Activated T-cell treated with anti-CD3 and anti-CD28 coated beads, Interleukin-2, amount 50 U/mL, for 4 hours (primary cell): ENCODE measurements at regions not wholly inside any gene's neighbourhood (a gene's known extent, or its start where the extent isn't known, plus 50 kb on each side); places are given as distances from the start of the nearest gene placed in this dataset.

Experiments used
- ATAC-seq, 2 donors: fragments of 200-7000 bp; cut with Tn5 transposase; one replicate each; pipeline ENCODE4 v1.10.0; 2021
- DNase-seq: peaks from one replicate; pipeline ENCODE4 v3.0.0-alpha.2; 2020
- H3K27me3 Mint-ChIP-seq: one replicate; pipeline ENCODE4 v1.8.0; 2021; ENCODE audit warnings: low read depth, mixed read lengths
- H3K36me3 Mint-ChIP-seq: one replicate; pipeline ENCODE4 v1.8.0; 2022; ENCODE audit warnings: mixed read lengths; ENCODE audit not compliant: insufficient read depth
- H3K4me1 Mint-ChIP-seq: one replicate; pipeline ENCODE4 v1.8.0; 2021; ENCODE audit warnings: low read depth, mixed read lengths
- H3K4me3 Mint-ChIP-seq: one replicate; pipeline ENCODE4 v1.8.0; 2021; ENCODE audit warnings: mild to moderate bottlenecking, moderate library complexity, mixed read lengths
- H3K9me3 Mint-ChIP-seq: one replicate; pipeline ENCODE4 v1.8.0; 2021; ENCODE audit warnings: mixed read lengths

GRCh38 chr20:24772667-24773066 lies 176.4 kb upstream of the CST7 start:
- H3K4me3 Mint-ChIP-seq = no peak overlapping the region
- H3K9me3 Mint-ChIP-seq = peaks cover 13% of the 10 kb centered on the region
- H3K27me3 Mint-ChIP-seq = peaks cover 27% of the 10 kb centered on the region
- DNase-seq (no peak), ATAC-seq (no peak)
- peaks cover 2% of the 10 kb centered on the region for H3K4me1 Mint-ChIP-seq
- no peaks in the 10 kb centered on the region for H3K36me3 Mint-ChIP-seq

GRCh38 chr20:24773168-24773567 lies 175.9 kb upstream of the CST7 start:
- DNase-seq = no peak
- Mint-ChIP-seq H3K9me3 (peaks cover 13% of the 10 kb centered on the region), H3K4me1 (peaks cover 2% of the 10 kb centered on the region), H3K36me3 (no peaks in the 10 kb centered on the region), H3K4me3 (no peak overlapping the region), H3K27me3 (peaks cover 29% of the 10 kb centered on the region)
- no peak for ATAC-seq

GRCh38 chr20:24773751-24774201 lies 175.3 kb upstream of the CST7 start:
- H3K27me3 Mint-ChIP-seq = peaks cover 30% of the 10 kb centered on the region
- no peak for DNase-seq
- H3K4me1 Mint-ChIP-seq = peaks cover 2% of the 10 kb centered on the region

GRCh38 chr20:24775966-24776365 lies 173.1 kb upstream of the CST7 start:
- Mint-ChIP-seq H3K9me3 (peaks cover 13% of the 10 kb centered on the region), H3K36me3 (no peaks in the 10 kb centered on the region), H3K4me3 (no peak overlapping the region), H3K4me1 (peaks cover 2% of the 10 kb centered on the region), H3K27me3 (peaks cover 42% of the 10 kb centered on the region)
- ATAC-seq (no peak), DNase-seq (no peak)

More at GRCh38 chr20:24773751-24774201, 175.3 kb upstream of the CST7 start:
- H3K9me3 Mint-ChIP-seq = peaks cover 13% of the 10 kb centered on the region
- no peaks in the 10 kb centered on the region for H3K36me3 Mint-ChIP-seq
- H3K4me3 Mint-ChIP-seq = no peak overlapping the region
- ATAC-seq = peak; percentile 85 to 91

- Mint-ChIP-seq H3K36me3 (no peaks in the 10 kb centered on the region), H3K4me1 (peaks cover 2% of the 10 kb centered on the region), H3K27me3 (peaks cover 34% of the 10 kb centered on the region), H3K4me3 (no peak overlapping the region), H3K9me3 (peaks cover 13% of the 10 kb centered on the region)
- ATAC-seq (no peak), DNase-seq (no peak)
Measured at GRCh38 chr20:24776755-24777271, 172.3 kb upstream of the CST7 start.

GRCh38 chr20:24777746-24778145 lies 171.3 kb upstream of the CST7 start:
- ATAC-seq = no peak

GRCh38 chr20:24778585-24779031 lies 170.5 kb upstream of the CST7 start:
- no peak for DNase-seq
- H3K4me1 Mint-ChIP-seq = no peaks in the 10 kb centered on the region
- no peak for ATAC-seq

More at GRCh38 chr20:24777746-24778145, 171.3 kb upstream of the CST7 start:
- H3K36me3 Mint-ChIP-seq = no peaks in the 10 kb centered on the region
- H3K4me3 Mint-ChIP-seq = no peak overlapping the region
- peaks cover 13% of the 10 kb centered on the region for H3K9me3 Mint-ChIP-seq
- H3K27me3 Mint-ChIP-seq = peaks cover 27% of the 10 kb centered on the region
- DNase-seq = no peak
- peaks cover 2% of the 10 kb centered on the region for H3K4me1 Mint-ChIP-seq

GRCh38 chr20:24779131-24779530 lies 169.9 kb upstream of the CST7 start:
- H3K9me3 Mint-ChIP-seq = peaks cover 13% of the 10 kb centered on the region
- DNase-seq = no peak
- no peak for ATAC-seq
- H3K36me3 Mint-ChIP-seq = no peaks in the 10 kb centered on the region
- H3K4me3 Mint-ChIP-seq = no peak overlapping the region
- H3K4me1 Mint-ChIP-seq = no peaks in the 10 kb centered on the region
- peaks cover 27% of the 10 kb centered on the region for H3K27me3 Mint-ChIP-seq

More at GRCh38 chr20:24778585-24779031, 170.5 kb upstream of the CST7 start:
- Mint-ChIP-seq H3K4me3 (no peak overlapping the region), H3K27me3 (peaks cover 27% of the 10 kb centered on the region), H3K9me3 (peaks cover 13% of the 10 kb centered on the region), H3K36me3 (no peaks in the 10 kb centered on the region)

GRCh38 chr20:24779946-24780345 lies 169.1 kb upstream of the CST7 start:
- Mint-ChIP-seq H3K4me3 (no peak overlapping the region), H3K36me3 (no peaks in the 10 kb centered on the region), H3K4me1 (no peaks in the 10 kb centered on the region), H3K9me3 (peaks cover 7% of the 10 kb centered on the region), H3K27me3 (peaks cover 27% of the 10 kb centered on the region)
- no peak for DNase-seq
- no peak for ATAC-seq

- no peak overlapping the region for H3K4me3 Mint-ChIP-seq
- H3K27me3 Mint-ChIP-seq = peaks cover 27% of the 10 kb centered on the region
- H3K9me3 Mint-ChIP-seq = no peaks in the 10 kb centered on the region
- DNase-seq (no peak), ATAC-seq (no peak)
- no peaks in the 10 kb centered on the region for H3K4me1 Mint-ChIP-seq
- no peaks in the 10 kb centered on the region for H3K36me3 Mint-ChIP-seq
Measured at GRCh38 chr20:24780674-24781417, 168.2 kb upstream of the CST7 start.

GRCh38 chr20:24781418-24781980 lies 167.6 kb upstream of the CST7 start:
- DNase-seq (no peak), ATAC-seq (peak; percentile 51)
- Mint-ChIP-seq H3K4me1 (no peaks in the 10 kb centered on the region), H3K36me3 (no peaks in the 10 kb centered on the region), H3K4me3 (no peak overlapping the region), H3K9me3 (no peaks in the 10 kb centered on the region), H3K27me3 (peaks cover 22% of the 10 kb centered on the region)

GRCh38 chr20:24782301-24782700 lies 166.8 kb upstream of the CST7 start:
- ATAC-seq = no peak

GRCh38 chr20:24782801-24783630 lies 166.1 kb upstream of the CST7 start:
- DNase-seq (no peak), ATAC-seq (no peak)
- Mint-ChIP-seq H3K4me3 (no peak overlapping the region), H3K9me3 (no peaks in the 10 kb centered on the region), H3K4me1 (no peaks in the 10 kb centered on the region), H3K36me3 (no peaks in the 10 kb centered on the region), H3K27me3 (peaks cover 16% of the 10 kb centered on the region)

More at GRCh38 chr20:24782301-24782700, 166.8 kb upstream of the CST7 start:
- no peak overlapping the region for H3K4me3 Mint-ChIP-seq
- no peaks in the 10 kb centered on the region for H3K4me1 Mint-ChIP-seq
- H3K36me3 Mint-ChIP-seq = no peaks in the 10 kb centered on the region
- no peak for DNase-seq
- H3K9me3 Mint-ChIP-seq = no peaks in the 10 kb centered on the region
- H3K27me3 Mint-ChIP-seq = peaks cover 20% of the 10 kb centered on the region
